GM19351 (cell line): ENCODE measurements at regions not wholly inside any gene's neighbourhood (a gene's known extent, or its start where the extent isn't known, plus 50 kb on each side); places are given as distances from the start of the nearest gene placed in this dataset.
"Not testable (repeated sequence)": the region's sequence is repeated elsewhere in the genome, so short reads cannot be mapped to it uniquely, and the experiment has no call there.

Experiments
- ATAC-seq: cut with Tn5 transposase; IDR thresholded peaks from one replicate; pipeline ENCODE4 v1.9.1; 2021; ENCODE audit warnings: mild to moderate bottlenecking, moderate library complexity; ENCODE audit not compliant: unreplicated experiment

- ATAC-seq, result no peak
These were observed 162.0 kb upstream of the ATP6AP2 start for GRCh38 chrX:40418813-40419195.

- no peak for ATAC-seq
These were observed 162.5 kb upstream of the ATP6AP2 start for GRCh38 chrX:40418146-40418812.

- no peak for ATAC-seq
These were observed 165.1 kb upstream of the ATP6AP2 start for GRCh38 chrX:40415675-40416074.

GRCh38 chrX:40414335-40414734, 166.4 kb upstream of the ATP6AP2 start:
- no peak for ATAC-seq

- no peak for ATAC-seq
These were observed 169.2 kb upstream of the ATP6AP2 start for GRCh38 chrX:40411340-40412111.

- no peak for ATAC-seq
These were observed 169.9 kb upstream of the ATP6AP2 start for GRCh38 chrX:40410859-40411258.

GRCh38 chrX:40406330-40406859, 174.4 kb upstream of the ATP6AP2 start:
- ATAC-seq, result peak; percentile 62

GRCh38 chrX:40405399-40405798, 175.4 kb upstream of the ATP6AP2 start:
- ATAC-seq, result no peak

GRCh38 chrX:40403757-40404156, 177.0 kb upstream of the ATP6AP2 start:
- ATAC-seq, result no peak

GRCh38 chrX:40402831-40403533, 177.8 kb upstream of the ATP6AP2 start:
- peak; percentile 56 for ATAC-seq

GRCh38 chrX:40395102-40395501, 185.7 kb upstream of the ATP6AP2 start:
- ATAC-seq, result no peak

- no peak for ATAC-seq
These were observed 186.5 kb upstream of the ATP6AP2 start for GRCh38 chrX:40394302-40394701.

- ATAC-seq, result no peak
These were observed 188.2 kb upstream of the ATP6AP2 start for GRCh38 chrX:40392599-40392998.

GRCh38 chrX:40391662-40392061, 189.1 kb upstream of the ATP6AP2 start:
- no peak for ATAC-seq

- ATAC-seq, result no peak
These were observed 191.2 kb upstream of the ATP6AP2 start for GRCh38 chrX:40389555-40389954.

GRCh38 chrX:40388441-40388840, 192.3 kb upstream of the ATP6AP2 start:
- no peak for ATAC-seq

- not testable (repeated sequence) for ATAC-seq
These were observed 192.9 kb upstream of the ATP6AP2 start for GRCh38 chrX:40387869-40388268.

GRCh38 chrX:40387311-40387710, 193.5 kb upstream of the ATP6AP2 start:
- not testable (repeated sequence) for ATAC-seq

- no peak for ATAC-seq
These were observed 195.1 kb upstream of the ATP6AP2 start for GRCh38 chrX:40385682-40386081.

GRCh38 chrX:40385256-40385655, 195.5 kb upstream of the ATP6AP2 start:
- no peak for ATAC-seq

GRCh38 chrX:40383969-40384368, 196.8 kb upstream of the ATP6AP2 start:
- no peak for ATAC-seq

GRCh38 chrX:40383360-40383759, 197.4 kb upstream of the ATP6AP2 start:
- ATAC-seq, result no peak
